H7 (cell line): ENCODE measurements at regions not wholly inside any gene's neighbourhood (a gene's known extent, or its start where the extent isn't known, plus 50 kb on each side); places are given as distances from the start of the nearest gene placed in this dataset.
A peak's percentile ranks its signal among the peaks of the same experiment; 100 is the strongest.
"Not testable (repeated sequence)": the region's sequence is repeated elsewhere in the genome, so short reads cannot be mapped to it uniquely, and the experiment has no call there.

Source experiments
- DNase-seq: peaks from one replicate; pipeline ENCODE4 v3.0.0; 2012
- H3K27me3 ChIP-seq: 2 replicates; pipeline ENCODE4 v1.6.0; 2011; ENCODE audit warnings: mild to moderate bottlenecking, low read length; ENCODE audit not compliant: control insufficient read depth, insufficient read depth
- H3K36me3 ChIP-seq: replicated peaks from 2 replicates; pipeline ENCODE4 v1.5.1; 2011; ENCODE audit warnings: low read length; ENCODE audit not compliant: control insufficient read depth, insufficient read depth
- H3K4me3 ChIP-seq: 2 replicates; pipeline ENCODE4 v1.5.1; 2011; ENCODE audit warnings: low read depth, mild to moderate bottlenecking, control low read depth, low read length, moderate library complexity; ENCODE audit not compliant: insufficient read depth

- DNase-seq = peak; percentile 61
- Histone ChIP-seq H3K4me3 (no peak overlapping the region), H3K36me3 (no peaks in the 10 kb centered on the region), H3K27me3 (no peaks in the 10 kb centered on the region; the same call in 1 of the 2 replicates)
Observed at GRCh38 chr11:44361813-44362212, 51.9 kb upstream of the ALX4 start.

GRCh38 chr11:44363116-44363515 is 53.2 kb upstream of the ALX4 start:
- Histone ChIP-seq H3K27me3 (no peaks in the 10 kb centered on the region; the same call in 1 of the 2 replicates), H3K36me3 (no peaks in the 10 kb centered on the region), H3K4me3 (no peak overlapping the region)
- DNase-seq = no peak

- no peaks in the 10 kb centered on the region for H3K36me3 ChIP-seq
- H3K4me3 ChIP-seq = no peak overlapping the region
- no peaks in the 10 kb centered on the region; the same call in 1 of the 2 replicates for H3K27me3 ChIP-seq
- DNase-seq = no peak
Observed at GRCh38 chr11:44364596-44364995, 54.7 kb upstream of the ALX4 start.

GRCh38 chr11:44365616-44366015 is 55.7 kb upstream of the ALX4 start:
- Histone ChIP-seq H3K27me3 (no peaks in the 10 kb centered on the region; the same call in 1 of the 2 replicates), H3K36me3 (no peaks in the 10 kb centered on the region), H3K4me3 (no peak overlapping the region)
- no peak for DNase-seq

- DNase-seq = no peak
- H3K27me3 ChIP-seq = no peaks in the 10 kb centered on the region
- H3K4me3 ChIP-seq = no peak overlapping the region
- no peaks in the 10 kb centered on the region for H3K36me3 ChIP-seq
Observed at GRCh38 chr11:44366026-44366425, 56.1 kb upstream of the ALX4 start.

- H3K27me3 ChIP-seq = no peaks in the 10 kb centered on the region
- H3K36me3 ChIP-seq = no peaks in the 10 kb centered on the region
- no peak overlapping the region for H3K4me3 ChIP-seq
- DNase-seq = no peak
Observed at GRCh38 chr11:44366741-44367140, 56.8 kb upstream of the ALX4 start.

- Histone ChIP-seq H3K36me3 (no peaks in the 10 kb centered on the region), H3K4me3 (no peak overlapping the region), H3K27me3 (no peaks in the 10 kb centered on the region)
- DNase-seq = no peak
Observed at GRCh38 chr11:44367452-44367851, 57.5 kb upstream of the ALX4 start.

- Histone ChIP-seq H3K27me3 (no peaks in the 10 kb centered on the region; the same call in 1 of the 2 replicates), H3K36me3 (no peaks in the 10 kb centered on the region), H3K4me3 (no peak overlapping the region)
- no peak for DNase-seq
Observed at GRCh38 chr11:44368886-44369285, 58.9 kb upstream of the ALX4 start.

GRCh38 chr11:44371042-44371441 is 61.1 kb upstream of the ALX4 start:
- H3K4me3 ChIP-seq, H3K36me3 ChIP-seq, H3K27me3 ChIP-seq, DNase-seq: not testable (repeated sequence)

- H3K4me3 ChIP-seq = no peak overlapping the region
- no peaks in the 10 kb centered on the region; the same call in 1 of the 2 replicates for H3K27me3 ChIP-seq
- DNase-seq = no peak
- no peaks in the 10 kb centered on the region for H3K36me3 ChIP-seq
Observed at GRCh38 chr11:44371706-44372105, 61.8 kb upstream of the ALX4 start.

GRCh38 chr11:44372989-44373388 is 63.0 kb upstream of the ALX4 start:
- Histone ChIP-seq H3K27me3 (no peaks in the 10 kb centered on the region; the same call in 1 of the 2 replicates), H3K36me3 (no peaks in the 10 kb centered on the region), H3K4me3 (no peak overlapping the region)
- peak; percentile 68 for DNase-seq

GRCh38 chr11:44374001-44374400 is 64.1 kb upstream of the ALX4 start:
- no peak overlapping the region for H3K4me3 ChIP-seq
- no peak for DNase-seq
- no peaks in the 10 kb centered on the region for H3K36me3 ChIP-seq
- H3K27me3 ChIP-seq = no peaks in the 10 kb centered on the region; the same call in 1 of the 2 replicates

- H3K27me3 ChIP-seq = no peaks in the 10 kb centered on the region; the same call in 1 of the 2 replicates
- DNase-seq = no peak
- no peaks in the 10 kb centered on the region for H3K36me3 ChIP-seq
- H3K4me3 ChIP-seq = no peak overlapping the region
Observed at GRCh38 chr11:44376423-44376822, 66.5 kb upstream of the ALX4 start.

GRCh38 chr11:44377121-44377520 is 67.2 kb upstream of the ALX4 start:
- no peaks in the 10 kb centered on the region; the same call in 1 of the 2 replicates for H3K27me3 ChIP-seq
- no peak overlapping the region for H3K4me3 ChIP-seq
- no peak for DNase-seq
- H3K36me3 ChIP-seq = no peaks in the 10 kb centered on the region

GRCh38 chr11:44377914-44378321 is 68.0 kb upstream of the ALX4 start:
- no peaks in the 10 kb centered on the region; the same call in 1 of the 2 replicates for H3K27me3 ChIP-seq
- H3K4me3 ChIP-seq = no peak overlapping the region
- H3K36me3 ChIP-seq = no peaks in the 10 kb centered on the region
- no peak for DNase-seq
